GM12872 (cell line): ENCODE measurements at regions not wholly inside any gene's neighbourhood (a gene's known extent, or its start where the extent isn't known, plus 50 kb on each side); places are given as distances from the start of the nearest gene placed in this dataset.

Source experiments
- TF ChIP-seq, protein P1 (sequence below): IDR thresholded peaks from 3 replicates; pipeline ENCODE4 v1.5.1; 2011; ENCODE audit warnings: low read depth, mild to moderate bottlenecking, low read length, moderate library complexity; ENCODE audit not compliant: insufficient read depth

DNA sequence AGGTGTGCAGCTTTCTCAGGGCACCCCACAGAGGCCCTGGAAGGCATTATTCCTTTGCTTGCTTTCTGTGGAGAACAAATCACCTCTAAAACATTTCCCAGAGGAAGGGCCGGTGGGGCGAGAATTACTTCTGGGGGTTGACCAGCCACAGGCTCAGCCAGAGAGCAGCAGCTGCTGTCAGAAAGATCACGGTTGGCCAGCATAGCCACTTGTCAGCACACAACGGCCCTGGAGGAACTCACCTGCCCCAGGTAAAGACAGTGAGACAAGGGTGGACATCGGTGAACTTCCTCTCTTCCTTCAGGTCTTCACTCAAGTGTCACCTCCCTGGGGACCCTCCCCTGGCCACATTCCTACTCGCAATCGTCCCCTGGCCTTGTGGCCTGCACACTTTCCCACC, 69.5 kb upstream of the CLDN14 start:
- TF ChIP-seq, protein P1, sequence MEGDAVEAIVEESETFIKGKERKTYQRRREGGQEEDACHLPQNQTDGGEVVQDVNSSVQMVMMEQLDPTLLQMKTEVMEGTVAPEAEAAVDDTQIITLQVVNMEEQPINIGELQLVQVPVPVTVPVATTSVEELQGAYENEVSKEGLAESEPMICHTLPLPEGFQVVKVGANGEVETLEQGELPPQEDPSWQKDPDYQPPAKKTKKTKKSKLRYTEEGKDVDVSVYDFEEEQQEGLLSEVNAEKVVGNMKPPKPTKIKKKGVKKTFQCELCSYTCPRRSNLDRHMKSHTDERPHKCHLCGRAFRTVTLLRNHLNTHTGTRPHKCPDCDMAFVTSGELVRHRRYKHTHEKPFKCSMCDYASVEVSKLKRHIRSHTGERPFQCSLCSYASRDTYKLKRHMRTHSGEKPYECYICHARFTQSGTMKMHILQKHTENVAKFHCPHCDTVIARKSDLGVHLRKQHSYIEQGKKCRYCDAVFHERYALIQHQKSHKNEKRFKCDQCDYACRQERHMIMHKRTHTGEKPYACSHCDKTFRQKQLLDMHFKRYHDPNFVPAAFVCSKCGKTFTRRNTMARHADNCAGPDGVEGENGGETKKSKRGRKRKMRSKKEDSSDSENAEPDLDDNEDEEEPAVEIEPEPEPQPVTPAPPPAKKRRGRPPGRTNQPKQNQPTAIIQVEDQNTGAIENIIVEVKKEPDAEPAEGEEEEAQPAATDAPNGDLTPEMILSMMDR: no peak

DNA sequence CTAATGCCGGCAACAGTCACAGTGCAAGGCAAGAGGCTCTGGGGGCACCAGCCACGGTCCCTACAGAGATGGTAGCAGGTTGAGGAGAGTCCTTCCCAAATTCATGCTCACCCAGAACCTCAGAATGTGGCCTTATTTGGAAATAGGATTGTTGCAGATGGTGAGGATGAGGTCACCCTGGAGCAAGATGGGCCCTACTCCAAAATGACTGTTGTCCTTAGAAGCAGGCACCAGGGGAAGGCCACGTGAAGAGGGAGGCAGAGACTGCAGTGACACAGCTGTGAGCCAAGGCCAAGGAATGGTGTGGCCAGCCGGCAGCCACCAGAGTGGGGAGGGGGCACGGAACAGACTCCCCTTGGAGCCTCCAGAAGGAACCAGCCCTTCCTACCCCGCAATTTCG, 70.8 kb upstream of the CLDN14 start:
- TF ChIP-seq, protein P1: no peak

DNA sequence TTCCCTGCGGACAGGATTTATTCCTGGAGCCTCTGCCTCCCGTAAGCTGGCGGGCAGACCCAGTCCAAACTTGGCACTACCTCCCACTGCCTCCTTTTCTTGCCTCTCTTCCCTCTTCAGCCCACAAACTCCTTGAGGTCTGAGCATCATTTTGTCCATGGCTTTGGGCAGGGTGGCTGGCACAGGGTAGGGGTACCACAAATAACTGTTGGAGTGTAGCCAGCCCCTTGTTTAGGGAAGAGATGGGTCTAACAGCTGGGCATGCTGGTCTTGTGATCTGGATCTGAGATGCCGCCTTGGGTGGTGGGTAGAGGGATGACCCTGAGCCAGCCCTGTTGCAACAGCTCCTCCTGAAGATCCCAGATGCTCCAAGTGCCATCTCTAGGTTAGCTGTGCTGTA, 71.4 kb upstream of the CLDN14 start:
- TF ChIP-seq, protein P1: no peak

DNA sequence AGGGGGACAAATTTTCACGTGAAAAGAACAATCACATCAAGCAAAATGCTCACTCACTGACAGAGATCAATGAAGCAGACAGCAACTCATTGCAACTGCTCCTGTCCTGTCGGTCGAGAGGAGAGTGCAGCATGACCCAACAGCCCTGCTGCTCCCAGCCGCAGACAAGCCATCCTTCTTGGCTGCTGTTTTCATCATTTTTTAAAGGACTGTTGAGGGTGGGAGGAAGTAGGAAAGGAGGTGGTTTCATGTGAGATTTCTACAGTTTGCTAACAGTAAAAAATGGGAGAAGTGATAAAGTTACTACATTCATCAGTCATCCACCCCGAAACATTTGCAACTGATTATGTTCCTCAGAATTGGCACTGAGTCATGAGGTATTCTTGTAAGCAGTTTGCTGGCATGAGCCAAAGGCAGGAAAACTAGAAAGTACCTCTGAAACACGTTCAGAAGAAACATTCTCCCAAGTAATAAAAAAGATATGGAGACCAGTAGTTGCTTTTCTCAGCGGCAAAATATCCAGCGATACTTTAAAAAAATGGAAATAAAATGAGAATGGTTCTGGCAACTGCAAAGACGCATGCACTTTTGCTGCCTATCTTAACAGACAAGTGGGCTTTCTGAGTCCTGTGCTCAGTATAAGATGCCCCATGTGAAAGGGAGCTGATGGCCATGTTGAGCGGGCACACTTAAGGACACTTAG, 72.0 kb upstream of the CLDN14 start:
- TF ChIP-seq, protein P1: no peak

DNA sequence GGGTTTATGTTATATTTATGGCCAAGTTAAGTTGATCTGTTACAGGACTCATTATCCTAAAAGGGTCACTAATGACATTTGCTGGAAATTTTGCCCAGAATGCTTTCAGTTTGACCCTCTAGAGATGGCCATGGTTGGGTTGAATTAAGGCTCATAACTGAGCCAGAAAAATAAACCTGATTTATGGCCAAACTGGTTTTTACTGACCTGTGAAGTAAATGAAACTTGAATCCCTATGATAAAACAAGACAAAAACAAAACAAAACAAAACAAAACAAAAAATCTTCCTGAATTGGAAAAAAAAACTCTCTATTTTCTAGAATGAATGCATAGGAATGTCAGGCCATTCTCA, 72.5 kb upstream of the CLDN14 start:
- TF ChIP-seq, protein P1: no peak

DNA sequence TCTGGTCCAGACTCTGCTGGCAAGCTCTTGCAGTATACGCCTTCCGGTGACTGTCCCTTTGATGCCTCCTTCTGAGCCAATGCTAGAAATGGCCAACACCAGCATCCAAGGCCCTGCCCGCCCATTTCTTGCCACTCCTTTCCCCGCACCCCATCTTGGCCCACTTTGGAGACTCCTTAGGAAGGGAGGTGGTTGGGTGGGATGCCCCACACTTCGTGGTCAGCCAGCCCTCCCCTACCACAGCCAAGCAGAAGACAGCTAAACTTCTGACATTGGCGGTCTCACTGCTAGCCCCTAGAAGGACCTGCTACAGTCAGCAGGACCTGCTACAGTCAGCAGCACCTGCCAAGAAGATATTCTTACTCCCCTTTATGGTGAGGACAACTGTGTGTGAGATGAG, 73.5 kb upstream of the CLDN14 start:
- TF ChIP-seq, protein P1: no peak

DNA sequence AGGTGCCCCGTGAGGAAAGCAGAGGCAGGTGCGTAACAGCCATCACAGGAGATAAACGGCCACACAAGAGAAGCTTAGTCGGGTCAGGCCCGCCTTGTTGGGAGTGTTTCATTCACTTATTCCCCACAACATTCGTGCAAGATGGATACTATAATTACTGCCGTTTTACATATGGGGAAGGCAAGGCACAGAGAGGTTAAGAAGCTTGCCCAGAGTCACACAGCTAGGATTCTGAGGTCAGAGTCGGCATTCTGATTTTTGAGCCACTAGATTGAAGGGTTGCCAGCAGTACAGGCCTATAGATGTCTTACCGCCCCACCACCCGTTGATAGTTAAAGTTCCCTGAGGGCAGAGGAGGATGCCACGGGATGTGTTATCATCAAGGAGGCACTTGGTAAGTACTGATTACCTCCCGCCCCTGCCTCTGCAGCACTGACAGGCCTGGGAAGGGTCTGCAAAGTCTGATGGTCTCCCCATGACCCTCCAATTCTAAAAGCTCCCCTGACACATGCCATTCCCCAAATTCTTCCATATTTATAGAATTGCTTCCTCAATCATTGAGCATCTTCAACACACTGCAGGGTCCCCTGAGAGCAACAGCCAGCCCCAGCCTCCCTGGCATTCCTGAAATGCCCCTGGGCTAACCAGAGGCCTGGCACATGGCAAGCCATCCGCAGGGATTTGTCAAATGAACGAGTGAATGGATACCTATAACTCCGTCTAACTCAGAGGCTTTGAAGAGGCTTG, 74.7 kb upstream of the CLDN14 start:
- TF ChIP-seq, protein P1: no peak
